HG02840 (cell line): ENCODE measurements at regions not wholly inside any gene's neighbourhood (a gene's known extent, or its start where the extent isn't known, plus 50 kb on each side); places are given as distances from the start of the nearest gene placed in this dataset.
A peak's percentile ranks its signal among the peaks of the same experiment; 100 is the strongest.

Experiments
- ATAC-seq: cut with Tn5 transposase; IDR thresholded peaks from one replicate; pipeline ENCODE4 v1.9.1; 2021; ENCODE audit warnings: mild to moderate bottlenecking, moderate library complexity, moderate number of reproducible peaks; ENCODE audit not compliant: unreplicated experiment, low FRiP score

GRCh38 chr6:14616656-14617055 lies 499.1 kb downstream of the CD83 start:
- no peak for ATAC-seq

- ATAC-seq: no peak
Observed at GRCh38 chr6:14618759-14619418, 501.3 kb downstream of the CD83 start.

- no peak for ATAC-seq
Observed at GRCh38 chr6:14619419-14619781, 501.8 kb downstream of the CD83 start.

- no peak for ATAC-seq
Observed at GRCh38 chr6:14620522-14620921, 502.9 kb downstream of the CD83 start.

GRCh38 chr6:14621518-14621917 lies 503.9 kb downstream of the CD83 start:
- no peak for ATAC-seq

- no peak for ATAC-seq
Observed at GRCh38 chr6:14622085-14622484, 504.5 kb downstream of the CD83 start.

GRCh38 chr6:14622909-14623505 lies 505.4 kb downstream of the CD83 start:
- ATAC-seq: no peak

- ATAC-seq: no peak
Observed at GRCh38 chr6:14625173-14625895, 507.8 kb downstream of the CD83 start.

- no peak for ATAC-seq
Observed at GRCh38 chr6:14626556-14626955, 509.0 kb downstream of the CD83 start.

GRCh38 chr6:14630016-14630415 lies 512.4 kb downstream of the CD83 start:
- ATAC-seq: no peak

- ATAC-seq: no peak
Observed at GRCh38 chr6:14633479-14633878, 515.9 kb downstream of the CD83 start.

GRCh38 chr6:14634072-14634471 lies 516.5 kb downstream of the CD83 start:
- ATAC-seq: no peak

- ATAC-seq: no peak
Observed at GRCh38 chr6:14635195-14635594, 517.6 kb downstream of the CD83 start.

- peak; percentile 55 for ATAC-seq
Observed at GRCh38 chr6:14635934-14636591, 518.5 kb downstream of the CD83 start.

GRCh38 chr6:14638435-14638905 lies 520.9 kb downstream of the CD83 start:
- no peak for ATAC-seq

GRCh38 chr6:14638906-14639761 lies 521.6 kb downstream of the CD83 start:
- ATAC-seq: no peak

- ATAC-seq: no peak
Observed at GRCh38 chr6:14639983-14640599, 522.5 kb downstream of the CD83 start.

- no peak for ATAC-seq
Observed at GRCh38 chr6:14640631-14641030, 523.1 kb downstream of the CD83 start.

GRCh38 chr6:14641423-14642135 lies 524.0 kb downstream of the CD83 start:
- no peak for ATAC-seq
